Testis (tissue), 2 donors: ENCODE measurements at regions not wholly inside any gene's neighbourhood (a gene's known extent, or its start where the extent isn't known, plus 50 kb on each side); places are given as distances from the start of the nearest gene placed in this dataset.

Experiments used
- DNase-seq: peaks from one replicate; pipeline ENCODE4 v3.0.0-alpha.2; 2019
- H3K27ac ChIP-seq, 2 donors: fragments of 200-600 bp; sonication (generic); one replicate each; pipeline ENCODE4 v1.5.1; 2019
- H3K27me3 ChIP-seq: fragments of 200-600 bp; sonication (generic); one replicate; pipeline ENCODE4 v1.5.1; 2019
- H3K36me3 ChIP-seq: fragments of 200-600 bp; sonication (generic); one replicate; pipeline ENCODE4 v1.5.1; 2017; ENCODE audit warnings: low read depth; ENCODE audit errors: missing control alignments
- H3K4me1 ChIP-seq: fragments of 200-600 bp; sonication (generic); one replicate; pipeline ENCODE4 v1.5.1; 2019
- H3K4me3 ChIP-seq, 2 donors: fragments of 200-600 bp; sonication (generic); one replicate each; pipeline ENCODE4 v1.5.1; 2017 to 2019
- H3K9me3 ChIP-seq: fragments of 200-600 bp; sonication (generic); one replicate; pipeline ENCODE4 v1.5.1; 2017
- CTCF ChIP-seq, 3 experiments: fragments of 450-650 bp in 2 of 3; fragments of 200-600 bp in 1 of 3; sonication (generic) in 1 of 3; IDR thresholded peaks; one replicate each; pipeline ENCODE4 v1.5.1; 2016 to 2019; ENCODE audit warnings: antibody characterized with exemption in 3 of 3, mild to moderate bottlenecking in 2 of 3, moderate library complexity in 1 of 3
- POLR2A ChIP-seq: fragments of 450-650 bp; IDR thresholded peaks from one replicate; pipeline ENCODE4 v1.6.1; 2017; ENCODE audit warnings: antibody characterized with exemption, mild to moderate bottlenecking, moderate library complexity
- WGBS, 2 donors: methylation state at CpG; one replicate each; pipeline ENCODE4 v1.1.5; 2018; 5-methylcytosine and 5-hydroxymethylcytosine counted together
- intact Hi-C: fragments of 100-400 bp; cut with DNase I; formaldehyde crosslinking; loops from one replicate; pipeline ENCODE4 v1.15.1; 2023; ENCODE audit warnings: low total_unique reads

GRCh38 chr3:150238048-150238802, 169.9 kb upstream of the TSC22D2 start:
- H3K4me3 ChIP-seq, result no peak overlapping the region
- WGBS, 2 donors, result 80 to 83% methylated on average over 9 of the region's 9 CpGs
- H3K9me3 ChIP-seq, result no peaks in the 10 kb centered on the region
- H3K27ac ChIP-seq, result no peak overlapping the region
- H3K36me3 ChIP-seq, result no peaks in the 10 kb centered on the region
- no peaks in the 10 kb centered on the region for H3K4me1 ChIP-seq
- TF ChIP-seq POLR2A (no peak), CTCF (IDR thresholded peaks at IDR 0.05) (no peak)
- H3K27me3 ChIP-seq, result no peaks in the 10 kb centered on the region
- intact Hi-C loops, result no loop called here
- no peak for DNase-seq

DNA sequence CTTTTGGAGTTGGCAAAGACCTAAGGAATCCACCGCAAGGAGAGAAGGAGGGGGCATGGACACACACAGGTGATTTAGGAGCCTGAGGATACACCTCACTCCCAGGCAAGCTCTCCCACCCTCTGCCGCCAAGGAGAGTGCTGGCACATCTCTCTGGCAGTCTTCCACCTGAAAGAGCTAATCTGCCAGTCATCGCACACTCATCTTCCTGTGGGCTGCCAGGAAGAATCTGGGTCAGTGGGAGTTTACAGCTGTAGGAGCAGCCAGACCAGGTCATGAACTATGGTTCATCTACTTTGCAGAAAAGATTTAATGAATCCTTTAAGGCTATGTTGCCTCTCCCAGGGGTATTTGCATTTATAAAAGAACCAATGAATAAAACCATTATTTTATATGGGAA, 170.6 kb upstream of the TSC22D2 start:
- 72 to 88% methylated on average over 3 of the region's 3 CpGs for WGBS, 2 donors
- Histone ChIP-seq H3K27me3 (no peaks in the 10 kb centered on the region), H3K9me3 (no peaks in the 10 kb centered on the region), H3K4me1 (no peaks in the 10 kb centered on the region), H3K27ac (no peak overlapping the region), H3K36me3 (no peaks in the 10 kb centered on the region), H3K4me3 (no peak overlapping the region)
- no peak for DNase-seq
- intact Hi-C loops, result no loop called here
- no peak for TF ChIP-seq POLR2A
- TF ChIP-seq CTCF (IDR thresholded peaks at IDR 0.05), result no peak

DNA sequence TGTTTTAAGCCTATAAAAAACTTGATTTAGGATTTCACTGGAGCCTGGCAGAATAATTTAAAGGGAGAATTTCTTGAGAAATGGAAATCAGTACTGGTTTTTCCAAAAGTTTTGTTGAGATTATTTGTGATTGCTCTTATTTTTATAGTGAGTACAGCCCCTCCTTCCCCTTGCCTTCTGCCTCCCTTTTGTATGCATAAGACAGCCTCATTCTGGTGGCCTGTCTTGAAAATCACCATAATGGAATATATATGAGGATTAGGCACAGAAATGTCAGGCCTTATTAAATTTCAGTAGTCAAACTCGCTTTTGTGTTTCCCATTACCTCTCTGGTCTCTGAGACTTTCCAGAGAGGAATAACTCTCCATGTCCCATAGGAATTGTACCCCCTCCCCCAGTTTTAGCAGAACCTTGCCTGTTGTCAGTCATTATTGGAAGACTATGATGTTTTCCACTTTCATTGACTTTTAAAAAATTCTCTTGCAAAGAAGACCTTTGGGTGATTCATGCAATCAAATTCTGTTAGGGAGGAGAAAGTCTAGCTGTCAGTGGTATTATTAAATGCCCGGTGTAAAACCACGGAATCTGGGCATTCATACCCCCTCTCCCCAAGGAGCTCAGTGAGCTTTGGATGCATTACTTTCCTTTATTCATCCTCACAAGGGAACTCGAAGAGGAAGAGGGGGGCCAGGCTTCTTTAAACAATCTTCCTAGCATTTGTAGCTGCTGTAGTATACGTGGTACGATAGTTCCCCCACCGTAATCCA, 171.6 kb upstream of the TSC22D2 start:
- no peak for DNase-seq
- H3K4me1 ChIP-seq, result no peaks in the 10 kb centered on the region

GRCh38 chr3:150235799-150236198, 172.3 kb upstream of the TSC22D2 start:
- H3K9me3 ChIP-seq, result no peaks in the 10 kb centered on the region
- no peaks in the 10 kb centered on the region for H3K36me3 ChIP-seq
- WGBS, 2 donors, result 41 to 48% methylated on average over 1 of the region's 1 CpG
- no peak for DNase-seq
- no peaks in the 10 kb centered on the region for H3K27me3 ChIP-seq
- intact Hi-C loops, result no loop called here
- TF ChIP-seq POLR2A, result no peak
- no peak for TF ChIP-seq CTCF (IDR thresholded peaks at IDR 0.05)
- H3K4me3 ChIP-seq, result no peak overlapping the region
- no peaks in the 10 kb centered on the region for H3K4me1 ChIP-seq
- H3K27ac ChIP-seq, result no peak overlapping the region

More for the DNA sequence above, 171.6 kb upstream of the TSC22D2 start:
- no peaks in the 10 kb centered on the region for H3K27me3 ChIP-seq
- H3K4me3 ChIP-seq, result no peak overlapping the region
- H3K27ac ChIP-seq, result no peak overlapping the region
- WGBS, 2 donors, result 87 to 90% methylated on average over 7 of the region's 7 CpGs
- intact Hi-C loops, result no loop called here
- no peaks in the 10 kb centered on the region for H3K36me3 ChIP-seq
- TF ChIP-seq POLR2A (no peak), CTCF (IDR thresholded peaks at IDR 0.05) (no peak)
- H3K9me3 ChIP-seq, result no peaks in the 10 kb centered on the region
